Endothelial cell of umbilical vein (primary cell): ENCODE measurements at regions not wholly inside any gene's neighbourhood (a gene's known extent, or its start where the extent isn't known, plus 50 kb on each side); places are given as distances from the start of the nearest gene placed in this dataset.

Experiments used
- BruUV-seq: library from RNA; stranded (reverse); fragments of 400-500 nt; replicated peaks from 2 replicates; lab custom pipeline; 2021; lab: Mats Ljungman, UMichigan
- CTCF ChIA-PET: fragments of 300-600, 350-600 bp; sonication (Branson Sonifier 250); formaldehyde crosslinking; loops from one replicate; lab custom pipeline; 2021; ENCODE audit warnings: antibody characterized with exemption, inconsistent platforms; lab: Charles Lee
- POLR2A ChIA-PET: fragments of 300-600, 350-600 bp; sonication (Branson Sonifier 250); formaldehyde crosslinking; loops from one replicate; lab custom pipeline; 2021; ENCODE audit warnings: antibody characterized with exemption, inconsistent platforms; lab: Charles Lee
- DNase-seq: peaks from one replicate; pipeline ENCODE4 v3.0.0-alpha.2; 2011; ENCODE audit warnings: low read depth, low spot score
- FAIRE-seq: peaks from 2 replicates; lab custom pipeline; 2011; peaks lifted over from hg19 to GRCh38; lab: Jason Lieb, UNC
- H2AFZ ChIP-seq: 2 replicates; pipeline ENCODE4 v1.6.0; 2012; ENCODE audit warnings: low read depth, low read length, control low read depth, inconsistent platforms
- H3K27ac ChIP-seq: 2 replicates; pipeline ENCODE4 v1.5.1; 2011; ENCODE audit warnings: low read depth, mild to moderate bottlenecking, control low read depth, low read length, moderate library complexity; ENCODE audit not compliant: insufficient read depth
- H3K27me3 ChIP-seq, 2 experiments: 2 replicates each; pipeline versions ENCODE4 v1.6.0 to v1.6.1; 2011; ENCODE audit warnings: low read length in 2 of 2, mixed read lengths in 1 of 2; ENCODE audit not compliant: control insufficient read depth in 2 of 2, insufficient read depth in 2 of 2
- H3K36me3 ChIP-seq, 2 experiments: 2 replicates in 1 of 2; 3 replicates in 1 of 2; pipeline ENCODE4 v1.5.1; 2011; ENCODE audit warnings: low read length in 2 of 2, mild to moderate bottlenecking in 1 of 2, moderate library complexity in 1 of 2; ENCODE audit not compliant: control insufficient read depth in 2 of 2, insufficient read depth in 2 of 2; ENCODE audit errors: extremely low read depth in 1 of 2
- H3K4me1 ChIP-seq: 3 replicates; pipeline ENCODE4 v1.5.1; 2011; ENCODE audit warnings: mild to moderate bottlenecking, low read length; ENCODE audit not compliant: control insufficient read depth, insufficient read depth; ENCODE audit errors: extremely low read depth
- H3K4me2 ChIP-seq: 2 replicates; pipeline ENCODE4 v1.6.1; 2011; ENCODE audit warnings: low read length, control low read depth, mixed read lengths; ENCODE audit not compliant: insufficient read depth
- H3K4me3 ChIP-seq, 3 experiments: fragments of 200-600 bp in 1 of 3; sonication (generic), shearing (Covaris generic) in 1 of 3; replicated peaks in 1 of 3; 2 replicates each; pipeline ENCODE4 v1.5.1; 2011 to 2016; ENCODE audit warnings: control low read depth in 3 of 3, low read length in 3 of 3, mild to moderate bottlenecking in 2 of 3, inconsistent platforms in 1 of 3, low read depth in 1 of 3, moderate library complexity in 1 of 3; ENCODE audit not compliant: insufficient read depth in 1 of 3
- H3K79me2 ChIP-seq: 2 replicates; pipeline ENCODE4 v1.6.0; 2012; ENCODE audit warnings: low read length, inconsistent platforms; ENCODE audit not compliant: control insufficient read depth, insufficient read depth
- H3K9ac ChIP-seq: replicated peaks from 2 replicates; pipeline ENCODE3; 2011; ENCODE audit warnings: low read length, control low read depth; ENCODE audit not compliant: insufficient read depth; ENCODE audit errors: extremely low read depth
- H3K9me1 ChIP-seq: replicated peaks from 3 replicates; pipeline ENCODE4 v1.6.0; 2011; ENCODE audit warnings: mild to moderate bottlenecking, low read length; ENCODE audit not compliant: control insufficient read depth, insufficient read depth; ENCODE audit errors: extremely low read depth
- H3K9me3 ChIP-seq: replicated peaks from 2 replicates; pipeline ENCODE4 v1.5.1; 2012; ENCODE audit warnings: low read length, inconsistent platforms; ENCODE audit not compliant: control insufficient read depth, insufficient read depth
- H4K20me1 ChIP-seq: replicated peaks from 2 replicates; pipeline ENCODE3; 2011; ENCODE audit warnings: mild to moderate bottlenecking, low read length; ENCODE audit not compliant: control insufficient read depth, insufficient read depth; ENCODE audit errors: extremely low read depth
- EZH2 ChIP-seq: IDR thresholded peaks from 2 replicates; pipeline ENCODE4 v1.6.1; 2012; ENCODE audit warnings: borderline replicate concordance, low read depth, mild to moderate bottlenecking, moderate library complexity, low read length, inconsistent platforms; ENCODE audit not compliant: severe bottlenecking
- FOS ChIP-seq: IDR thresholded peaks from 2 replicates; pipeline ENCODE4 v1.6.1; 2011; ENCODE audit warnings: mild to moderate bottlenecking, low read length, moderate library complexity, borderline replicate concordance; ENCODE audit not compliant: insufficient read depth
- GATA2 ChIP-seq: IDR thresholded peaks from 2 replicates; pipeline ENCODE4 v1.7.0; 2011; ENCODE audit warnings: low read depth, mild to moderate bottlenecking, moderate library complexity, mixed read lengths, low read length; ENCODE audit not compliant: insufficient read length, insufficient read depth
- JUN ChIP-seq: IDR thresholded peaks from 2 replicates; pipeline ENCODE4 v1.6.1; 2011; ENCODE audit warnings: borderline replicate concordance, low read depth; ENCODE audit not compliant: insufficient read length, insufficient read depth
- MYC ChIP-seq: IDR thresholded peaks from one replicate; pipeline ENCODE4 v1.6.1; 2011; ENCODE audit warnings: mild to moderate bottlenecking, low read depth, low read length
- POLR2A ChIP-seq: IDR thresholded peaks from 2 replicates; pipeline ENCODE4 v1.6.1; 2012; ENCODE audit warnings: low read depth, mild to moderate bottlenecking, control low read depth, low read length
- POLR2AphosphoS5 ChIP-seq: IDR thresholded peaks from 2 replicates; pipeline ENCODE4 v1.6.1; 2012; ENCODE audit warnings: low read depth, mild to moderate bottlenecking, control low read depth, low read length, moderate library complexity; ENCODE audit not compliant: insufficient read depth
- dilution Hi-C: fragments of 300-500 bp; cut with MboI; formaldehyde crosslinking; loops from one replicate; pipeline ENCODE4 v1.15.0; 2019; ENCODE audit warnings: low sequenced_read_pairs; ENCODE audit not compliant: extremely low pct_ligation_motif_present
- intact Hi-C: fragments of 100-400 bp; cut with micrococcal nuclease; formaldehyde crosslinking; loops from one replicate; pipeline ENCODE4 v1.10.0; 2022
- TF ChIP-seq, protein P1 (sequence below), 2 donors: IDR thresholded peaks; 1 replicate in 1 of 2; 2 replicates in 1 of 2; pipeline ENCODE4 v1.5.1; 2011; ENCODE audit warnings: low read length in 2 of 2, mild to moderate bottlenecking in 2 of 2, moderate library complexity in 2 of 2, control low read depth in 1 of 2, inconsistent platforms in 1 of 2, low read depth in 1 of 2; ENCODE audit not compliant: insufficient read depth in 1 of 2; ENCODE audit errors: extremely low read depth in 1 of 2
- TF ChIP-seq, protein P2 (sequence below): IDR thresholded peaks from 2 replicates; pipeline ENCODE4 v1.6.1; 2011; ENCODE audit not compliant: insufficient read depth, insufficient read length

DNA sequence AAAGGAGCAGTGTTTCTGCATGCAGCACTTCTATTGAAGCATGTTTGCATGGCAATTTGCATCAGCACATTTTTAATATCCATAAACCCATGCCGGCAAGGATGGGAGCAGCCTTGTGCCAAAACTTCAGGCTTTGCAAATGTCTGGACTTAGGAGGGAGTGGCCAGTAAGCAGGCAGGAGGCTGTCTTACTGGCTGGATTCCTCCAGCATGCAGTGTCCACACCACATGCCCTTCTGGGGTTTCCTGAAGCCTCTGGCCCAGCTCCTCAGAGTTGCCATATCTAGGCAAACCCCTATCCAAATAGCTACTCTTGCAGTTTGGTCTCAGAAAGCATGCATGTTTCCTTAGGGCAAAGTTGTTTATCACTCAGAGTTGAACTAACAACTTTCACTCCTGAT lies 139.1 kb upstream of the MRPS22 start:
- TF ChIP-seq, protein P1, sequence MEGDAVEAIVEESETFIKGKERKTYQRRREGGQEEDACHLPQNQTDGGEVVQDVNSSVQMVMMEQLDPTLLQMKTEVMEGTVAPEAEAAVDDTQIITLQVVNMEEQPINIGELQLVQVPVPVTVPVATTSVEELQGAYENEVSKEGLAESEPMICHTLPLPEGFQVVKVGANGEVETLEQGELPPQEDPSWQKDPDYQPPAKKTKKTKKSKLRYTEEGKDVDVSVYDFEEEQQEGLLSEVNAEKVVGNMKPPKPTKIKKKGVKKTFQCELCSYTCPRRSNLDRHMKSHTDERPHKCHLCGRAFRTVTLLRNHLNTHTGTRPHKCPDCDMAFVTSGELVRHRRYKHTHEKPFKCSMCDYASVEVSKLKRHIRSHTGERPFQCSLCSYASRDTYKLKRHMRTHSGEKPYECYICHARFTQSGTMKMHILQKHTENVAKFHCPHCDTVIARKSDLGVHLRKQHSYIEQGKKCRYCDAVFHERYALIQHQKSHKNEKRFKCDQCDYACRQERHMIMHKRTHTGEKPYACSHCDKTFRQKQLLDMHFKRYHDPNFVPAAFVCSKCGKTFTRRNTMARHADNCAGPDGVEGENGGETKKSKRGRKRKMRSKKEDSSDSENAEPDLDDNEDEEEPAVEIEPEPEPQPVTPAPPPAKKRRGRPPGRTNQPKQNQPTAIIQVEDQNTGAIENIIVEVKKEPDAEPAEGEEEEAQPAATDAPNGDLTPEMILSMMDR (IDR thresholded peaks at IDR 0.05; ENCODE audit: extremely low read depth in 1 of 2, insufficient read depth in 1 of 2, low read depth in 1 of 2, low read length in 2 of 2) = no peak
- TF ChIP-seq JUN = no peak
- ChIA-PET POLR2A (no interaction called here), CTCF (no interaction called here)
- Histone ChIP-seq H3K36me3 (no peaks in the 10 kb centered on the region), H2AFZ (no peak overlapping the region), H3K4me1 (no peaks in the 10 kb centered on the region), H4K20me1 (no peaks in the 10 kb centered on the region), H3K9ac (no peak overlapping the region), H3K9me1 (no peaks in the 10 kb centered on the region), H3K79me2 (no peaks in the 10 kb centered on the region), H3K4me3 (no peak overlapping the region), H3K4me2 (no peak overlapping the region), H3K27me3 (no peaks in the 10 kb centered on the region), H3K9me3 (no peaks in the 10 kb centered on the region), H3K27ac (no peak overlapping the region)
- intact Hi-C loops = no loop called here
- dilution Hi-C loops = no loop called here
- DNase-seq (no peak), FAIRE-seq (no peak)
- BruUV-seq = no TSS peak

DNA sequence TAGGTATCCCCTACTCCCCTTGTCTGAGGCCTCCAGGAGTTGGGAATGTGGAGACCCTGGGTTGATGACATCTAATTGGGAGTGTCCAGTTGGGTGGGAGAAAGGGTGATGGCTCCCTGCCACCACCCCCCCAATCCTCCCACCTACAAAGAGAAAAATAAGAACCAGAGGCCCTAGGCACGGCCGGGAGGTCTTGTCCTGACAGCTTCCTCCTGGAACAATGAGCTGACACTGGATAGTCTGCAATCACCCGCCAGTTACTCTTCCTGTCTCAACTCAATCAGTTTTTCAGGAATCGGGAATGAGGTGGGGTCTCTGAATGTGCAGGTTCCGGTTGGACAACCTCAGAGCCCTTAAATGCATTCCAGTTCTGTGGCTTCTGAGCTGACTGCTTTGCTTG lies 129.9 kb upstream of the MRPS22 start:
- Histone ChIP-seq H3K4me3 (no peak overlapping the region), H3K79me2 (no peaks in the 10 kb centered on the region), H3K9me1 (no peaks in the 10 kb centered on the region), H3K4me1 (no peaks in the 10 kb centered on the region), H3K27me3 (peaks cover 0 to 1% of the 10 kb centered on the region in 2 experiments), H4K20me1 (no peaks in the 10 kb centered on the region), H3K4me2 (no peak overlapping the region), H3K9me3 (no peaks in the 10 kb centered on the region), H3K9ac (no peak overlapping the region), H3K36me3 (no peaks in the 10 kb centered on the region), H3K27ac (no peak overlapping the region), H2AFZ (no peak overlapping the region)
- FAIRE-seq (no peak), DNase-seq (no peak)
- no TSS peak for BruUV-seq
- ChIA-PET CTCF (no interaction called here), POLR2A (no interaction called here)
- intact Hi-C loops = no loop called here
- TF ChIP-seq POLR2A (no peak), MYC (no peak), JUN (no peak), FOS (no peak), POLR2AphosphoS5 (no peak), EZH2 (no peak), GATA2 (no peak)
- TF ChIP-seq, protein P2, sequence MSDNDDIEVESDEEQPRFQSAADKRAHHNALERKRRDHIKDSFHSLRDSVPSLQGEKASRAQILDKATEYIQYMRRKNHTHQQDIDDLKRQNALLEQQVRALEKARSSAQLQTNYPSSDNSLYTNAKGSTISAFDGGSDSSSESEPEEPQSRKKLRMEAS = no peak
- TF ChIP-seq, protein P1 (IDR thresholded peaks at IDR 0.05; ENCODE audit: extremely low read depth in 1 of 2, insufficient read depth in 1 of 2, low read depth in 1 of 2, low read length in 2 of 2) = no peak
- dilution Hi-C loops = no loop called here
